LNCaP clone FGC (cell line): ENCODE measurements at regions not wholly inside any gene's neighbourhood (a gene's known extent, or its start where the extent isn't known, plus 50 kb on each side); places are given as distances from the start of the nearest gene placed in this dataset.

ENCODE experiments used
- DNase-seq: peaks from one replicate; pipeline ENCODE4 v3.0.0-alpha.2; 2011; ENCODE audit warnings: low read depth
- H3K4me3 ChIP-seq: 2 replicates; pipeline ENCODE4 v1.5.1; 2011; ENCODE audit warnings: mild to moderate bottlenecking, low read depth, low read length, control low read depth
- TF ChIP-seq, protein P1 (sequence below): IDR thresholded peaks from 2 replicates; pipeline ENCODE4 v1.5.1; 2012; ENCODE audit warnings: mild to moderate bottlenecking; ENCODE audit not compliant: control insufficient read depth, insufficient read depth; ENCODE audit errors: extremely low read depth

GRCh38 chr11:81373986-81374385 is 1359.7 kb downstream of the FAM181B start:
- H3K4me3 ChIP-seq = no peak overlapping the region
- DNase-seq = no peak
- TF ChIP-seq, protein P1, sequence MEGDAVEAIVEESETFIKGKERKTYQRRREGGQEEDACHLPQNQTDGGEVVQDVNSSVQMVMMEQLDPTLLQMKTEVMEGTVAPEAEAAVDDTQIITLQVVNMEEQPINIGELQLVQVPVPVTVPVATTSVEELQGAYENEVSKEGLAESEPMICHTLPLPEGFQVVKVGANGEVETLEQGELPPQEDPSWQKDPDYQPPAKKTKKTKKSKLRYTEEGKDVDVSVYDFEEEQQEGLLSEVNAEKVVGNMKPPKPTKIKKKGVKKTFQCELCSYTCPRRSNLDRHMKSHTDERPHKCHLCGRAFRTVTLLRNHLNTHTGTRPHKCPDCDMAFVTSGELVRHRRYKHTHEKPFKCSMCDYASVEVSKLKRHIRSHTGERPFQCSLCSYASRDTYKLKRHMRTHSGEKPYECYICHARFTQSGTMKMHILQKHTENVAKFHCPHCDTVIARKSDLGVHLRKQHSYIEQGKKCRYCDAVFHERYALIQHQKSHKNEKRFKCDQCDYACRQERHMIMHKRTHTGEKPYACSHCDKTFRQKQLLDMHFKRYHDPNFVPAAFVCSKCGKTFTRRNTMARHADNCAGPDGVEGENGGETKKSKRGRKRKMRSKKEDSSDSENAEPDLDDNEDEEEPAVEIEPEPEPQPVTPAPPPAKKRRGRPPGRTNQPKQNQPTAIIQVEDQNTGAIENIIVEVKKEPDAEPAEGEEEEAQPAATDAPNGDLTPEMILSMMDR = no peak

DNA sequence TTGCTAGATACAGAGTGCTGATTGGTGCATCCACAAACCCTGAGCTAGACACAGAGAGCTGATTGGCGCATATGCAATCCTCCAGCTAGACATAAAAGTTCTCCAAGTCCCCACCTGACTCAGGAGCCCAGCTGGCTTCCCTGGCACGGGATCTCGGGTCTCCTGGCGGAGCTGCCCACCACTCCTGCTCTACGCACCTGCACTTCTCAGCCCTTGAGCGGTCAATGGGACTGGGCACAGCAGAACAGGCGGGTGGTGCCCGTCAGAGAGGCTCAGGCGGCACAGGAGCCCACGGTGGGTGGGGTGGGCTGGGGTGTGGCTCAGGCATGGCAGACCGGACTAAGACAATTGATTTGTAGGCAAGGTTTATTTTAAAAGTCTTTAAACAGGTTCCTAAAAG is 1365.5 kb downstream of the FAM181B start:
- TF ChIP-seq, protein P1 = no peak
- H3K4me3 ChIP-seq = no peak overlapping the region
- DNase-seq = no peak

DNA sequence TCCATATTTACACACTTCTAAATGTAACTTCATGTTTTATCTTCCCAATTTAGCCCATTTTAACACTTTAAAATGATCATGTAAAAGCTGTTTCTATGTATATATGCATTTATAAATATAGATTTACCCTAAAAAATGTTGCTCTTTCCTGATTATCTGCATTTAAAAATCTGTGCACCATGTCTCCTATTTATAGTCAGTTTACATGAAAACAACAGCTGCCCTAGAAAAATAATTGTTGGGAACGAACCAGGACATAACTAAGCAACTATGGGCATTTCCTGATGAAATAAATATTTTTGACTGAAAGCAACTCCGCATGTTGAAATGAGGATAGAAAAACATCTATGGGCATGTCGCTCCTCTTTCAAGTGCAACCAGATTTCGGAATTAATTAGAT is 1368.2 kb downstream of the FAM181B start:
- TF ChIP-seq, protein P1 = no peak
- no peak for DNase-seq
- H3K4me3 ChIP-seq = no peak overlapping the region

GRCh38 chr11:81359476-81359875 is 1374.2 kb downstream of the FAM181B start:
- no peak for DNase-seq
- no peak overlapping the region for H3K4me3 ChIP-seq
- TF ChIP-seq, protein P1 = no peak

DNA sequence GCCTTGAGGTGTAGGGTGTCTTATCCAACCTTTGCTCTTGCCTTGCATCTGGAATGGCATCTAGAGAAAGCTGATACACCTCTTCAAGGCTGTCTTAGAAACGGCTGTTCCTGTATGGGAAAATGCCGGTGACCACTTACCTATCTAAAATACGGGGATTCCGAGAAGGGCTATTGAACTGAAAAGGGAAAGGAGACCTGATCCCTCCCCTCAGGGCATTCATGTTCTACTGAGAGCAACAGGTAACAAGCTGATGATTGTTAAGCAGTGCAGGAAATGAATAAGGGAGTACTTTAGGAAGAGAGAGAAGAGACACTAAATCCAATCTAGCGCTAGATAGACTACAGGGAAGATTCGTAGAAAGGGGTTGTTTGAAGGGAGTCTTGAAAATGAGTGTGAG is 1388.1 kb downstream of the FAM181B start:
- no peak overlapping the region for H3K4me3 ChIP-seq
- no peak for DNase-seq

DNA sequence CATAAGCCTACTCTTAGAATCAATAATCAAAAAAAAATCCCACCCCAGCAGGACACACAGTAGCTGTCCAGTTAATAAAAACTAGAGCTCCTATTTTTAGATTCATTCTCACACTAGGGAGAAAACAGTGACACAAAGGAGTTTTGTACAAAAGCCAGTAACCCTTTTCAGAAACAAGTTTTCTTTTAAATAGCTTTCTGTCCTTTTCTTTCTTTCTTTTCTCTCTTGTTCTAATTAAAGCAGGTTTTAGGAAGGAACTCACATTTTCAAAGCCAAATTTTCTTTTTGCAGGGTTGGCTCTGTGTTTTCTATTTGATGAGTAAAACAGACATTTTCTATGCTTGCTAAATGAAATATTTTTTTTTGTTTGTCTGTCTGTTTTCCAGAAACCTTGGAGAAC is 1390.7 kb downstream of the FAM181B start:
- no peak for DNase-seq
- TF ChIP-seq, protein P1 = no peak
- H3K4me3 ChIP-seq = no peak overlapping the region

More for the DNA sequence above, 1388.1 kb downstream of the FAM181B start:
- TF ChIP-seq, protein P1 = no peak

GRCh38 chr11:81340225-81340624 is 1393.4 kb downstream of the FAM181B start:
- no peak for DNase-seq
- no peak overlapping the region for H3K4me3 ChIP-seq
- TF ChIP-seq, protein P1 = no peak
